IPS DF 19.7 (cell line): ENCODE measurements at regions not wholly inside any gene's neighbourhood (a gene's known extent, or its start where the extent isn't known, plus 50 kb on each side); places are given as distances from the start of the nearest gene placed in this dataset.
"Not testable (repeated sequence)": the region's sequence is repeated elsewhere in the genome, so short reads cannot be mapped to it uniquely, and the experiment has no call there.

Experiments used
- DNase-seq: peaks from one replicate; pipeline ENCODE4 v3.0.0-alpha.2; 2013; ENCODE audit warnings: low read depth, low spot score

- no peak for DNase-seq
These were observed 148.1 kb upstream of the ZNF608 start for GRCh38 chr5:124894541-124894940.

DNA sequence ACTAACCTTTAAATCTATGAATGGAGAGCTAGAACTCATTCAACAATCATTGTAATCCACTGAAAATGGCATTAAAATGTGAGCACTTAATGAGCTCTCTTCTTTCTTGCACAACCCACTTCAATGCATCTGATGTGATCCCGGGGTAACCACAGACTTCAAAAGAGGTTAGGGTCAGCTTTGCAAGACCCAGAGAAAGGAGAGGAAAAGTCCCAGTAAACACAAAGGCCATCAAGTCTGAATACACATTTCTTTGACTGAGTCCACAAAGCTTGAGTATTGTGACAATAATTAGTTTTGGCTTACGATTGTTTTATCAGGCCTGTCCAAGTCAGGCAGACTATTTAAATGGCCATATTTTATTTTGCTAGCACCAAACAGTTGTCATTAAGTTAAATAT, 148.8 kb upstream of the ZNF608 start:
- DNase-seq = no peak

- no peak for DNase-seq
These were observed 154.6 kb upstream of the ZNF608 start for GRCh38 chr5:124901081-124901480.

DNA sequence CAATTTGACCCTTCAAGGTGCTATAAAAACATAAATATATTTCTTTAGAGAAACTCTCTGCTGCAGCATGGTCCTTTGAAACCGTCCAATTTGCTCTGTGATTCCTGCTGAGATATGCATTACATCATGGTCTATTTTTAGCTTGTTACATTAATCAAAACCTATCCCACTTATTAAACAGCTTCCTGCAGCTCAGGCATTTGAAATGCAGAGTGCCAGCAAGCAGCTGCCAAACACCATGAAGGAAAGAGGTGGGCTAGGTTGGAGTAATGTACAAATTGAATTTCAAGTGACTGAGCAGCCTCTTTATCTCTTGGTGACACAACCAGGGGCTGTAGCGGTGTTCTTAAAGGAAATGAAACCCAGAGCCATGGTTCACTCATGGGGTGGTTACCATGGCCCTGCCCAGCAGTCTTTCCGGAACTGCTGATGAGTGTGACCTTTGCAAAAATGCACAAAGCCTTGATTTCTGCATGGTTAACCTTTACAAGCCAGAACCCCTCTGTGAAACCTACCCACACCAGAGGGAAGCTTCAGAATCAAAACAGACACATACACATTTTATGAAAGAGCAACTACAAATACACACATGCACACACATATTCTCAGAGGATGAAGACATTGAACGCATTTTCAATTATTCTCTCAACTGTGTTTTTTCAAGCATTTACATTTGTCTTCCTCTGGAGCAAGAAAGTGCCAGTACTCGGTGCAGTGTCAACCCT, 155.8 kb upstream of the ZNF608 start:
- no peak for DNase-seq

DNA sequence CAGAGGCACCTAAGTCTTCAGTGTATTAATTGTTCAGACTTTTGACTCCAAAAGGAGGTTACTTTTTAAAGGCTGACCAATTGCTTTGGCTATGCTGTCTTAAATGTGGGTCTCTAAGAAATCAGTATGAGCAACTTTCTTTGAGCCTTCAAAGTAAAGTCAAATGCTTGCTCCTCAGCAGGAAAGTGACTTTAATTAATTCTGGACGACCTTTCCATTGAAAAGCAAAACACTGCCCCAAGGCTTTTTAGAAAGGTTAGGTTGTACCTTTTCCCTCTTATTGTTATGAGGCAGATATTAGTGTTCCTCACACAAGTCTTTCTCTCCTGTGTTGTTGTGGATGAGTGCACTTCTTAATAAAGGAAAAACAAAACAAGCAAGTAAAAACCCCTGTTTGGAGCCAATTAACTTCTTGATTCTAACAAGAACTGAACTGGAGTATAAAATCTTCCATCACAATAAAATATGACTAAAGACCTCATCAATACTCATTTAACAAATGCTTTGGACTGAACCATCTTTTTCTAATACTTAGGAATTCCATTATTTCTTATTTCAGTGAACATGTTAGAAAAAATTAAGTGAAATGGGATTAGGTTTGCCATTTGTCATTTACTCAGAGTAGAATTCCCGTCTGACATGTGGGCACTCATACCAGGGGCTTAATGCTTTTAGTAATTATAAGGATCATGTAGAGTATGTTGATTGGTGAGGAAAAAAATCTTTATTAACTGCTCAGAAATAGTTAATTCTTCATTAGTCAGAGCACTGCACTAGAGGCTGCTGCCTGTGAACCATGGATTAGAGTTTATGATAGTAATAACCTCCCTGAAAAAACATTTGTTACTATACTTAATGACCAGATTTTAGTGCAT, 159.1 kb upstream of the ZNF608 start:
- DNase-seq = no peak

- DNase-seq = no peak
These were observed 160.1 kb upstream of the ZNF608 start for GRCh38 chr5:124906339-124907097.

DNA sequence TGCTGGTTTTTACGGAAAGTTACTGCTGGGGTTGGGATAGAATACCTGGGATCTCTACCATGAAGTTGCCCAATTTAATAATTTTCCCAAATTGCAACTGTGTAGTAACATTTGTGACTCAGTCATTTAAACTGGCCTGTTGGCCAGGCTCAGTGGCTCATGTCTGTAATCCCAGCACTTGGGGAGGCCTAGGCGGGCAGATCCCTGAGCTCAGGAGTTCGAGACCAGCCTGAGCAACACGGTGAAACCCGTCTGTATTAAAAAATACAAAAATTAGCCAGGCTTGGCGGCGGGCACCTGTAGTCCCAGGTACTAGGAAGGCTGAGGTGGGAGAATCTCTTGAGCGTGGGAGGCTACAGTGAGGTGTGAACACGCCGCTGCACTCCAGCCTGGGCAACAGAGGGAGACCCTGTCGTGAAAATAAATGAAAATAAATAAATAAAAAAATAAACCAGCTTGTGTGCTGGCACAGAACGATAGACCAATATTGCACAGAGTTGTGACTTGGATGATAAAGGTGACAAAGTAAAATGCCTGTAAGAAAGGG, 160.7 kb upstream of the ZNF608 start:
- DNase-seq = no peak

- no peak for DNase-seq
These were observed 162.4 kb upstream of the ZNF608 start for GRCh38 chr5:124908581-124909451.

DNA sequence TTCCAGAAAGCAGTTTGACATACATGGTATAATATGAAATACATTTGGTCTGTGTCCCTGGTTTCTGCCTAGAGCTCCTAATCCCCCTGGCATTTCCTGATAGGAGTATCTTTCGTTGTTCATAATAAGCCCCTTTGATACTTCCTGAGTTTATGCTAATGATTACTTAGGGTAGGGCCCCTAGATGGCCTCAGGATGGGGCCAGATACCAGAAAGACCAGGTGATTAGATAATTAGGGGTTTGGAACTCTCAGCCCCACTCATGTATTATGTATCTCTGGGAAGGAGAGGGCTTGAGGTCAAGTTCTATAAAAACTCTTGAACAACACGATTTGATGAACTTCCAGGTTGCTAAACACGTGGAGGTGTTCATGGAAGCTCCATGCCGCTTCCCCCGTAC, 163.3 kb upstream of the ZNF608 start:
- no peak for DNase-seq

- DNase-seq = no peak
These were observed 164.0 kb upstream of the ZNF608 start for GRCh38 chr5:124910354-124911016.

- DNase-seq = no peak
These were observed 166.3 kb upstream of the ZNF608 start for GRCh38 chr5:124912638-124913328.

DNA sequence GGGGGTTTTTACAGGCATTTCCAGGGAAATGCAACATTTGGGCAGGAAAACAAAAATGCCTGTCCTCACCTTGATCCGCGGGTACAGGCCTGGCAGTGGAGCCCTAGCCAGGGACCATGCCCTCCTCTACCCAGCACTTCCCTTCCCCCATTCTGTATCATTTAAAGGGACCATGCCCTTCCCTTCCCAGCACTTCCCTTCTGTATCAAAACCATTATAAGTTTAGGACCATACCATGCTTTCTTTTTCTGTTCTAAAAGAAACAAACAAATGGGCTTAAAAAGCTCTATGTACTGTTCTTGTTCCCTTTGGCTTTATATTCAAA, 166.9 kb upstream of the ZNF608 start:
- no peak for DNase-seq

DNA sequence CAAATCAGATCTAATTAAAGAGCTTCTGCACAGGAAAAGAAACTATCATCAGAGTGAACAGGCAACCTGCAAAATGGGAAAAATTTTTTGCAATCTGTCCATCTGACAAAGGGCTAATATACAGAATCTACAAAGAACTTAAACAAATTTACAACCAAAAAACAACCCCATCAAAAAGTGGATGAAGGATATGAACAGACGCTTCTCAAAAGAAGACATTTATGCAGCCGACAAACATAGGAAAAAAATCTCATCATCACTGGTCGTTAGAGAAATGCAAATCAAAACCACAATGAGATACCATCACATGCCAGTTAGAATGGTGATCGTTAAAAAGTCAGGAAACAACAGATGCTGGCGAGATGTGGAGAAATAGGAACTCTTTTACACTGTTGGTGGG, 169.9 kb upstream of the ZNF608 start:
- not testable (repeated sequence) for DNase-seq

- no peak for DNase-seq
These were observed 172.2 kb upstream of the ZNF608 start for GRCh38 chr5:124918618-124919017.

DNA sequence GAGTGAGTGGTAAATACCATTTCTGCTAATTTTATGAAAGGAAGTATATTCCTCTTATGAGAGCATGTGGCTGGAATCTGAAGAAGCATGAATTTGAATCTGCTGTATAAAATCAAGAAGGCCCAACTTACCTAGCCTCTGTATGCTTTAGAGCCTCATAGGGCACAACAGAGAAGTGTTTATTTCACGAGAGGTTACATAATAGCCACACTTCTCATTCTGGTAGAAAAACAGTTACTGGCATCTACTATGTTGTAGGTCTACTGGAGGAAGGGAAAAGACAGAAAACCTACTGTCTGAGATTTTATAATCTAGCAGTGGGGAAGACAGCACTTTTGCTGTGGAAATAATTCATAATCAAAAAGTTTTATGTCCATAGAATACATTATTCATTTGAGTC, 172.6 kb upstream of the ZNF608 start:
- no peak for DNase-seq

GRCh38 chr5:124919747-124920525, 173.5 kb upstream of the ZNF608 start:
- no peak for DNase-seq

DNA sequence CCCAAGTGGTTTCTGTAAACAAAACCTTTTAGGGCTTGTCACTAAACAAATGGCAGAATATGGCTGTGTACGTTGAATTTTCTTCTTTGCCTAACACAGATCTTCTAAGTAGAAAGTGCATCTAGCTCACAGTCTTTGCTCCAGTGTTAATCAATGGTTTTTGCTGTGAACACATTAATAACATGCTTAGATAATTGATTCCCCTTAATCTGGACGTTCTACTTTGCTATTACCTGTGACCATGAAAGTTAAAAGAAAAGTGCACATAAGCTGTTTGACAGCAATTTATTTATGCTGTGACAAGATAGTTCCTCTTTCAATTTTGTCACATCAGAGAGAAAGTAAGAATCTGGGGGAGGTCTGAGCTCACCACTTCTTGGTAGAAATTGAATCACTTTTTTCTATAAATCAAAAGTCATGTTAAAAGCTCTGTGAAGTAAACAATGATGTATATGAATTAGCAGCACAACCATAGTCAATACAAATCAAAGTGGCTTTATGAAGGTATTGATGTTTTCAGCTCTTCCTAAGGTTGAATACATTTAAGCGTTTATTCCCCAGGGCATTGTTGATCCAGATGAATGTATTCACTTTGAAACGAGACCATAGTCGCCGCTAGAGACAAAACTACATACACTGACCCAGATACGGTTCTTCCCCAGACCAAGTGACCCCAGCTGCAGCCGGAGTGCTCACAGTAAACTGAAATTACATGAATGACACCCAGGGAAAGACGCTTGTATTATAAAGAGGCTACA, 174.6 kb upstream of the ZNF608 start:
- no peak for DNase-seq

DNA sequence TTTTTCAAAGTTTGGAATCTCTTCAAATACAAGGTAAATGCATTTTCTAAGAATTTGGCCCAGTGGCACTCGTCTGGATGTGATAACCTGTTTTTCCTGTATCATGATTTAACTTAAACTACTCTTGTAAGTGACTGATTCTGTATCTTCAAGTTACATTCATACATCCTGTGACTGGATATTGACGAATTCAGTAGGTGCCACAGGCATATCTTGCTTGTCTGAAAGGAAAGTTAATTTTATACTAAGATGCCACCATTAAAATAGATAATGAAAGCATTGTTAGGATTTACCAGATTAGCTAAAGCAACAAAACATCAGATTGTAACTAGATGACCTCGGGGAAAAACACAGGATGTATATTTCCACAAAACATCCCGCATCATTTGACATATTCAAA, 175.3 kb upstream of the ZNF608 start:
- DNase-seq = no peak
